GM12878 (cell line): ENCODE measurements at regions not wholly inside any gene's neighbourhood (a gene's known extent, or its start where the extent isn't known, plus 50 kb on each side); places are given as distances from the start of the nearest gene placed in this dataset.

Experiments
- ATAC-seq: fragments of 200-7000 bp; cut with Tn5 transposase; 3 replicates; pipeline ENCODE4 v1.9.1; 2020; ENCODE audit warnings: mild to moderate bottlenecking, moderate library complexity
- BruUV-seq: library from RNA; stranded (reverse); fragments of 400-500 nt; replicated peaks from 2 replicates; lab custom pipeline; 2021; lab: Mats Ljungman, UMichigan
- CTCF ChIA-PET: fragments of 300-600 bp; sonication (Branson Sonifier 250); formaldehyde crosslinking; extraction: SDS; loops from one replicate; lab custom pipeline; 2021; ENCODE audit warnings: inconsistent platforms; lab: Yijun Ruan, JAX
- POLR2A ChIA-PET: fragments of 350-600 bp; formaldehyde crosslinking; extraction: SDS; loops from one replicate; lab custom pipeline; 2021; ENCODE audit warnings: inconsistent platforms; lab: Charles Lee
- RAD21 ChIA-PET: fragments of 300-600 bp; sonication (Branson Sonifier 250); formaldehyde crosslinking; loops from one replicate; lab custom pipeline; 2023; ENCODE audit warnings: antibody characterized with exemption; ENCODE audit not compliant: unreplicated experiment; lab: Charles Lee
- SMC1A ChIA-PET: fragments of 300-600 bp; sonication (Branson Sonifier 250); formaldehyde crosslinking; loops from one replicate; lab custom pipeline; 2023; ENCODE audit not compliant: unreplicated experiment, uncharacterized antibody; lab: Charles Lee
- DNase-seq: peaks from one replicate; pipeline ENCODE4 v3.0.0-alpha.2; 2011; ENCODE audit warnings: low read depth, low spot score
- FAIRE-seq: peaks from 3 replicates; lab custom pipeline; 2011; peaks lifted over from hg19 to GRCh38; lab: Jason Lieb, UNC
- H2AFZ ChIP-seq: 2 replicates; pipeline ENCODE4 v1.6.0; 2011; ENCODE audit warnings: low read depth, low read length, control low read depth; ENCODE audit not compliant: control insufficient read depth
- H3K27ac ChIP-seq: 2 replicates; pipeline ENCODE4 v1.5.1; 2011; ENCODE audit warnings: control low read depth; ENCODE audit not compliant: control insufficient read depth, insufficient read depth
- H3K27me3 ChIP-seq, 2 experiments: replicated peaks in 1 of 2; 2 replicates each; pipeline versions ENCODE4 v1.6.0 to v1.6.1; 2011; ENCODE audit warnings: low read length in 1 of 2; ENCODE audit not compliant: control insufficient read depth in 2 of 2, insufficient read depth in 2 of 2
- H3K36me3 ChIP-seq, 2 experiments: 2 replicates each; pipeline ENCODE4 v1.5.1; 2011; ENCODE audit warnings: low read length in 1 of 2; ENCODE audit not compliant: control insufficient read depth in 2 of 2, insufficient read depth in 2 of 2
- H3K4me1 ChIP-seq: 2 replicates; pipeline ENCODE4 v1.6.1; 2011; ENCODE audit warnings: mild to moderate bottlenecking, low read length, moderate library complexity, mixed read lengths; ENCODE audit not compliant: control insufficient read depth, insufficient read depth
- H3K4me2 ChIP-seq: 2 replicates; pipeline ENCODE4 v1.6.0; 2011; ENCODE audit warnings: control low read depth; ENCODE audit not compliant: control insufficient read depth, insufficient read depth
- H3K4me3 ChIP-seq: fragments of 200-600 bp; sonication (generic); 2 replicates; pipeline ENCODE4 v1.5.1; 2016
- H3K79me2 ChIP-seq: 2 replicates; pipeline ENCODE4 v1.6.0; 2011; ENCODE audit warnings: low read length; ENCODE audit not compliant: control insufficient read depth, insufficient read depth
- H3K9ac ChIP-seq: 2 replicates; pipeline ENCODE4 v1.8.0; 2011; ENCODE audit warnings: low read length, control low read depth, mixed read lengths; ENCODE audit not compliant: control insufficient read depth, insufficient read depth
- H3K9me3 ChIP-seq: replicated peaks from 3 replicates; pipeline ENCODE4 v1.5.1; 2011; ENCODE audit warnings: mild to moderate bottlenecking, low read length; ENCODE audit not compliant: control insufficient read depth, insufficient read depth
- H4K20me1 ChIP-seq: 2 replicates; pipeline ENCODE4 v1.6.0; 2011; ENCODE audit not compliant: control insufficient read depth, insufficient read depth
- ETV6 ChIP-seq, 2 experiments: fragments of 450-650 bp in 1 of 2; IDR thresholded peaks in 1 of 2; conservative IDR thresholded peaks in 1 of 2; 2 replicates each; pipeline ENCODE4 v1.6.1; 2014; ENCODE audit warnings: antibody characterized with exemption in 1 of 2, borderline replicate concordance in 1 of 2, low read depth in 1 of 2, mild to moderate bottlenecking in 1 of 2, moderate library complexity in 1 of 2
- NRF1 ChIP-seq: conservative IDR thresholded peaks from 2 replicates; pipeline ENCODE4 v1.6.1; 2011; ENCODE audit warnings: mild to moderate bottlenecking, low read depth, low read length, improper control_type of control experiment
- RELA ChIP-seq: fragments of 450-650 bp; IDR thresholded peaks from 2 replicates; pipeline ENCODE4 v1.8.0; 2014; ENCODE audit warnings: borderline replicate concordance; ENCODE audit not compliant: partially characterized antibody
- WGBS: methylation state at CpG from one replicate; pipeline ENCODE4 v1.1.6; 2016; ENCODE audit warnings: low lambda C conversion rate; ENCODE audit not compliant: insufficient replicate concordance, insufficient coverage; ENCODE audit errors: missing lambda C conversion rate; 5-methylcytosine and 5-hydroxymethylcytosine counted together
- in situ Hi-C: fragments of 300-500 bp; cut with MboI; formaldehyde crosslinking; loops from 9 replicates; pipeline ENCODE4 v1.14.3; 2018; ENCODE audit warnings: mixed read lengths
- intact Hi-C: fragments of 100-400 bp; cut with micrococcal nuclease; formaldehyde crosslinking; loops from one replicate; pipeline ENCODE4 v1.14.2; 2022; ENCODE audit not compliant: unreplicated experiment
- TF ChIP-seq, protein P1 (sequence below): fragments of 450-650 bp; IDR thresholded peaks from 2 replicates; pipeline ENCODE4 v1.6.1; 2017; ENCODE audit warnings: low read depth, mild to moderate bottlenecking, moderate library complexity
- TF ChIP-seq, protein P2 (sequence below): IDR thresholded peaks from 2 replicates; pipeline ENCODE4 v1.6.1; 2011; ENCODE audit warnings: borderline replicate concordance, low read depth, mild to moderate bottlenecking, moderate library complexity, low read length; ENCODE audit not compliant: insufficient read depth, poor library complexity, severe bottlenecking

DNA sequence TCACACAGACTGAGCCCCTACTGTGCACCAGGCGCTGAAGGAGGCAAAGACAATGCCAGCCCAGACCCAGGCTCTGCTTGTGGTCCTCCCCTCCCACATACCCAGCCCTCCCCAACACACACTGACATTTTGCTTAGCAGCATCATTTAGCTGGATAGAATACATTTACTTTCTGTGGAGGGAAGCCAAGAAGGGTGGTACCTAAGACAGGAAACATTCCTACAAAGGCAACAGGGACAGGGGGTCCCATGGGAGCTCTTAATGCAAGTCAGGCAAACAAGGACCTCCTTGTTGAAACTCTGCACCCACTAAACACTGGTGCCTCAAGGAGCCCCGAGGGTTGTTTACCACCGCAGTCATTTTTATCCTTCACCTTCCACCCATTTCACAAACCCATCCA lies 77.0 kb upstream of the ZNF507 start:
- Histone ChIP-seq H3K9me3 (no peaks in the 10 kb centered on the region), H3K79me2 (no peaks in the 10 kb centered on the region), H3K36me3 (no peaks in the 10 kb centered on the region), H3K9ac (no peak overlapping the region), H3K27ac (no peak overlapping the region), H3K4me2 (no peak overlapping the region), H3K4me1 (no peaks in the 10 kb centered on the region), H2AFZ (no peak overlapping the region), H3K27me3 (no peaks in the 10 kb centered on the region), H4K20me1 (no peaks in the 10 kb centered on the region), H3K4me3 (no peak overlapping the region)
- BruUV-seq: no TSS peak
- POLR2A ChIA-PET: no interaction called here
- TF ChIP-seq NRF1: no peak
- TF ChIP-seq, protein P1, sequence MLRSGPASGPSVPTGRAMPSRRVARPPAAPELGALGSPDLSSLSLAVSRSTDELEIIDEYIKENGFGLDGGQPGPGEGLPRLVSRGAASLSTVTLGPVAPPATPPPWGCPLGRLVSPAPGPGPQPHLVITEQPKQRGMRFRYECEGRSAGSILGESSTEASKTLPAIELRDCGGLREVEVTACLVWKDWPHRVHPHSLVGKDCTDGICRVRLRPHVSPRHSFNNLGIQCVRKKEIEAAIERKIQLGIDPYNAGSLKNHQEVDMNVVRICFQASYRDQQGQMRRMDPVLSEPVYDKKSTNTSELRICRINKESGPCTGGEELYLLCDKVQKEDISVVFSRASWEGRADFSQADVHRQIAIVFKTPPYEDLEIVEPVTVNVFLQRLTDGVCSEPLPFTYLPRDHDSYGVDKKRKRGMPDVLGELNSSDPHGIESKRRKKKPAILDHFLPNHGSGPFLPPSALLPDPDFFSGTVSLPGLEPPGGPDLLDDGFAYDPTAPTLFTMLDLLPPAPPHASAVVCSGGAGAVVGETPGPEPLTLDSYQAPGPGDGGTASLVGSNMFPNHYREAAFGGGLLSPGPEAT: no peak
- TF ChIP-seq, protein P2, sequence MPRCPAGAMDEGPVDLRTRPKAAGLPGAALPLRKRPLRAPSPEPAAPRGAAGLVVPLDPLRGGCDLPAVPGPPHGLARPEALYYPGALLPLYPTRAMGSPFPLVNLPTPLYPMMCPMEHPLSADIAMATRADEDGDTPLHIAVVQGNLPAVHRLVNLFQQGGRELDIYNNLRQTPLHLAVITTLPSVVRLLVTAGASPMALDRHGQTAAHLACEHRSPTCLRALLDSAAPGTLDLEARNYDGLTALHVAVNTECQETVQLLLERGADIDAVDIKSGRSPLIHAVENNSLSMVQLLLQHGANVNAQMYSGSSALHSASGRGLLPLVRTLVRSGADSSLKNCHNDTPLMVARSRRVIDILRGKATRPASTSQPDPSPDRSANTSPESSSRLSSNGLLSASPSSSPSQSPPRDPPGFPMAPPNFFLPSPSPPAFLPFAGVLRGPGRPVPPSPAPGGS: no peak
- TF ChIP-seq ETV6 (conservative IDR thresholded peaks at IDR 0.05 in 1 of 2, IDR thresholded peaks at IDR 0.05 in 1 of 2; ENCODE audit: borderline replicate concordance in 1 of 2, low read depth in 1 of 2): no peak
- no peak for TF ChIP-seq RELA
- CTCF ChIA-PET: no interaction called here
- no peak for FAIRE-seq
- no peak for DNase-seq
- ATAC-seq: no peak
- in situ Hi-C loops: no loop called here
- SMC1A ChIA-PET: no interaction called here
- 25% methylated on average over 3 of the region's 3 CpGs for WGBS
- intact Hi-C loops: no loop called here
- RAD21 ChIA-PET: no interaction called here
